GM12878 (cell line): ENCODE measurements at regions not wholly inside any gene's neighbourhood (a gene's known extent, or its start where the extent isn't known, plus 50 kb on each side); places are given as distances from the start of the nearest gene placed in this dataset.

Experiments used
- ETV6 ChIP-seq, 2 experiments: fragments of 450-650 bp in 1 of 2; IDR thresholded peaks in 1 of 2; conservative IDR thresholded peaks in 1 of 2; 2 replicates each; pipeline ENCODE4 v1.6.1; 2014; ENCODE audit warnings: antibody characterized with exemption in 1 of 2, borderline replicate concordance in 1 of 2, low read depth in 1 of 2, mild to moderate bottlenecking in 1 of 2, moderate library complexity in 1 of 2
- FOS ChIP-seq: IDR thresholded peaks from 3 replicates; pipeline ENCODE4 v1.6.1; 2011; ENCODE audit warnings: borderline replicate concordance; ENCODE audit not compliant: insufficient read length; ENCODE audit errors: extremely low read depth
- NFIC ChIP-seq: IDR thresholded peaks from 2 replicates; pipeline ENCODE4 v1.6.1; 2012; ENCODE audit warnings: low read depth, mild to moderate bottlenecking, inconsistent platforms, low read length, moderate library complexity
- RAD21 ChIP-seq: IDR thresholded peaks from 2 replicates; pipeline ENCODE4 v1.6.1; 2011; ENCODE audit warnings: mild to moderate bottlenecking, low read depth, low read length, moderate library complexity; ENCODE audit not compliant: insufficient read depth
- RUNX3 ChIP-seq: IDR thresholded peaks from 2 replicates; pipeline ENCODE4 v1.6.1; 2012; ENCODE audit warnings: low read length, inconsistent platforms
- ZBTB4 ChIP-seq: fragments of 450-650 bp; formaldehyde crosslinking; IDR thresholded peaks from 2 replicates; pipeline ENCODE4 v1.4.0; 2022; ENCODE audit warnings: mild to moderate bottlenecking, moderate library complexity

GRCh38 chr9:68640421-68641089 is 64.5 kb upstream of the PIP5K1B start (continued):
- no peak for TF ChIP-seq ETV6 (conservative IDR thresholded peaks at IDR 0.05 in 1 of 2, IDR thresholded peaks at IDR 0.05 in 1 of 2; ENCODE audit: borderline replicate concordance in 1 of 2, low read depth in 1 of 2)
- TF ChIP-seq ZBTB4 (CRISPR knock-in tag) = no peak
- TF ChIP-seq NFIC = peak; percentile 50
- TF ChIP-seq RAD21 = no peak
- TF ChIP-seq RUNX3 = peak; percentile 51
- no peak for TF ChIP-seq FOS
